Epithelial cell of esophagus (primary cell): ENCODE measurements at regions not wholly inside any gene's neighbourhood (a gene's known extent, or its start where the extent isn't known, plus 50 kb on each side); places are given as distances from the start of the nearest gene placed in this dataset.

Source experiments
- DNase-seq: peaks from one replicate; pipeline ENCODE4 v3.0.0; 2010; ENCODE audit warnings: low read depth
- H3K4me3 ChIP-seq: 2 replicates; pipeline ENCODE4 v1.5.1; 2011; ENCODE audit warnings: mild to moderate bottlenecking, low read length, control low read depth
- TF ChIP-seq, protein P1 (sequence below): IDR thresholded peaks from 2 replicates; pipeline ENCODE4 v1.5.1; 2011; ENCODE audit warnings: low read depth, mild to moderate bottlenecking, low read length, control low read depth, inconsistent platforms; ENCODE audit not compliant: insufficient read depth; ENCODE audit errors: missing control alignments

- peak; percentile 9 for DNase-seq
- no peak overlapping the region for H3K4me3 ChIP-seq
- TF ChIP-seq, protein P1, sequence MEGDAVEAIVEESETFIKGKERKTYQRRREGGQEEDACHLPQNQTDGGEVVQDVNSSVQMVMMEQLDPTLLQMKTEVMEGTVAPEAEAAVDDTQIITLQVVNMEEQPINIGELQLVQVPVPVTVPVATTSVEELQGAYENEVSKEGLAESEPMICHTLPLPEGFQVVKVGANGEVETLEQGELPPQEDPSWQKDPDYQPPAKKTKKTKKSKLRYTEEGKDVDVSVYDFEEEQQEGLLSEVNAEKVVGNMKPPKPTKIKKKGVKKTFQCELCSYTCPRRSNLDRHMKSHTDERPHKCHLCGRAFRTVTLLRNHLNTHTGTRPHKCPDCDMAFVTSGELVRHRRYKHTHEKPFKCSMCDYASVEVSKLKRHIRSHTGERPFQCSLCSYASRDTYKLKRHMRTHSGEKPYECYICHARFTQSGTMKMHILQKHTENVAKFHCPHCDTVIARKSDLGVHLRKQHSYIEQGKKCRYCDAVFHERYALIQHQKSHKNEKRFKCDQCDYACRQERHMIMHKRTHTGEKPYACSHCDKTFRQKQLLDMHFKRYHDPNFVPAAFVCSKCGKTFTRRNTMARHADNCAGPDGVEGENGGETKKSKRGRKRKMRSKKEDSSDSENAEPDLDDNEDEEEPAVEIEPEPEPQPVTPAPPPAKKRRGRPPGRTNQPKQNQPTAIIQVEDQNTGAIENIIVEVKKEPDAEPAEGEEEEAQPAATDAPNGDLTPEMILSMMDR, result no peak
Observed at GRCh38 chr20:6715401-6715941, 52.0 kb upstream of the BMP2 start.

DNA sequence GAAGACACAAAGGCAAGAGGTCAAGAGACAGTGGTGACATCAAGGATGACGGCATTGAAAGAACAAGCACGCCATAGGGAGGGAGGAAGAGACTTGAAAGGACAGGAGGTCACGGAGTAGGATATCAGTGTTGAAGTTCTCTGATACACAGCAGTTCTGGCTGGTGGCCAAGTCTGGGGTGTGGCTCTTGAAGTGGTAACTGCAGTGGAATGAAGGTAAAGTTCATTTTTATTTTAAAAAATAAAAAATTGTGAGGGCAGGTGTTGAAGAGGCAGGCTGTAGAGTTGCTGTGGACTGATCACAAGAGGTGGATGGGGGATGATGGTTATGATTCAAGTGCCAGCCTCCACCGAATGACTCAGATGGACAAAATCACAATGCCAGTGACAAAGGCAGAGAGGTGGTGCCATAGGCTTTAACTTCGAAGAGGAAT, 53.2 kb upstream of the BMP2 start:
- no peak overlapping the region for H3K4me3 ChIP-seq
- TF ChIP-seq, protein P1, result no peak
- peak; percentile 58 for DNase-seq

DNA sequence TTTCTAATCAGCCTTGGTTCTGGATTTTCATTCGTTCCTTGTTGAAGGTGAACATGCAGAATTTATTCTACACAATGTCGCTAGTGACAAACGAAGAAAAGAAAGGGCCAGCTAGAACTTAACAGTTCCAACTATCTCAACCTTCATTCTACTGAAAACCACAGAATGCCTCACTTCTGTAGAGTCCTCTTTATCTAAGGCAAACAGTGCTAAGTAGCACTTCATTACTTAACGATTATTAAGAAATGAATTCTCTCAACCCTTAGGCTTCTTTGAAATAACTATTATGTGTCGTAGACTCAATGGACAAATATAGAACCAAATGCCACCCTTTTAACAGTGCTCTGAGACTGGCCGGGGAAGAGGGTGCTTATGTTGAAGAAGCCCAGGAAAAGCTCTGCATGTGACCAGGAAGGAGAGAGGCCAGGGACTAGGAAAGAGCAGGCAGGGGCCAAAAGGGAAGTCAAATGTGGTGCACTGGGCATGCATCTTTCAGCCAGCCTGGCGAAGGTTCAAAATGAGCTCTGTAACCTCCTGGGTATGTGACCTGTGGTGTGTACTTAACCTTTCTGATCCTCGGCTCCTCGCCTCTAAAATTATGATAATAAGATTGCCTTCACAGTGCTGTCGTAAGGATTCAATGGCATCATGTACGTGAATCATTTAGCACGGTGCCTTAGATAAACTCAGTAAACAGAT, 55.4 kb upstream of the BMP2 start:
- no peak overlapping the region for H3K4me3 ChIP-seq
- TF ChIP-seq, protein P1, result no peak
- DNase-seq, result peak; percentile 38

- no peak for DNase-seq
- TF ChIP-seq, protein P1, result no peak
Observed at GRCh38 chr20:6709910-6710595, 57.4 kb upstream of the BMP2 start.

GRCh38 chr20:6708010-6708409, 59.5 kb upstream of the BMP2 start:
- peak; percentile 92 for DNase-seq
- H3K4me3 ChIP-seq, result no peak overlapping the region
- TF ChIP-seq, protein P1, result no peak

More at GRCh38 chr20:6709910-6710595, 57.4 kb upstream of the BMP2 start:
- H3K4me3 ChIP-seq, result no peak overlapping the region

DNA sequence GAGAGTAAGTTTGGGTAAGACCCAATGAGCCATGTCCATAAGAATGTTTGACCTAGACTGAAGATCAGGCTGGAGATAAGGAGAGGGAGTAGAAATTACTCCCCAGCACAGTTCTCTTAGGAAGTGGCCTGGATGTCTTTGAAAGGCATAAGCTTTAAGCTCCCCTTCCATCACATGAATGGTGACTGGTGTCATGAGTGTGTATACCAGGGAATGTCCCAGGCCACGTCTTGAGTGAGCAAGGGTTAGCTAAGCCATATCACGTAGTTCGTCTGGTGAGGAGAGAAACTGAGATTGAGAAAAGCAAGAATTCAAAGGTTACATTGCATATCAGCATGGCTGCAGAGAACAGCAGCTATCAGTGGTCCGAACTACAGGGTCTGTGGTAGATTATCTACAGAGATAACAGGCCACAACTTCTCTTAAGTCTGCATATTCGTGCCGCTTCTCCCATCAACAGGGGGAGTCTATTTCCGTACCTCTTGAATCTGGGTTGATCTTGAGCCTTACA, 60.1 kb upstream of the BMP2 start:
- TF ChIP-seq, protein P1, result no peak
- no peak for DNase-seq
- H3K4me3 ChIP-seq, result no peak overlapping the region
